Activated CD8-positive, alpha-beta memory T cell treated with anti-CD3 and anti-CD28 coated beads, Interleukin-2, amount 10 ng/mL, durations not matched to agents 7 days and 5 days (primary cell): ENCODE measurements at regions not wholly inside any gene's neighbourhood (a gene's known extent, or its start where the extent isn't known, plus 50 kb on each side); places are given as distances from the start of the nearest gene placed in this dataset.
A peak's percentile ranks its signal among the peaks of the same experiment; 100 is the strongest.

Experiments used
- ATAC-seq: fragments of 150-1000 bp; cut with Tn5 transposase; one replicate; pipeline ENCODE4 v1.10.0; 2021; ENCODE audit warnings: moderate library complexity
- CTCF ChIA-PET: fragments of 350-600 bp; sonication (Branson Sonifier 250); formaldehyde crosslinking; loops from one replicate; lab custom pipeline; 2021; ENCODE audit warnings: antibody characterized with exemption; lab: Charles Lee
- DNase-seq: peaks from one replicate; pipeline ENCODE4 v3.0.0-alpha.2; 2020
- H3K27ac Mint-ChIP-seq: one replicate; pipeline ENCODE4 v1.8.0; 2021; ENCODE audit warnings: mild to moderate bottlenecking, mixed read lengths
- H3K27me3 Mint-ChIP-seq: one replicate; pipeline ENCODE4 v1.8.0; 2021; ENCODE audit warnings: mixed read lengths
- H3K36me3 Mint-ChIP-seq: one replicate; pipeline ENCODE4 v1.8.0; 2021; ENCODE audit warnings: mild to moderate bottlenecking, mixed read lengths
- H3K4me1 Mint-ChIP-seq: one replicate; pipeline ENCODE4 v1.8.0; 2021; ENCODE audit warnings: mixed read lengths
- H3K4me3 Mint-ChIP-seq: one replicate; pipeline ENCODE4 v1.8.0; 2021; ENCODE audit warnings: mild to moderate bottlenecking, moderate library complexity, mixed read lengths
- H3K9me3 Mint-ChIP-seq: one replicate; pipeline ENCODE4 v1.8.0; 2022; ENCODE audit warnings: low read depth, mixed read lengths

DNA sequence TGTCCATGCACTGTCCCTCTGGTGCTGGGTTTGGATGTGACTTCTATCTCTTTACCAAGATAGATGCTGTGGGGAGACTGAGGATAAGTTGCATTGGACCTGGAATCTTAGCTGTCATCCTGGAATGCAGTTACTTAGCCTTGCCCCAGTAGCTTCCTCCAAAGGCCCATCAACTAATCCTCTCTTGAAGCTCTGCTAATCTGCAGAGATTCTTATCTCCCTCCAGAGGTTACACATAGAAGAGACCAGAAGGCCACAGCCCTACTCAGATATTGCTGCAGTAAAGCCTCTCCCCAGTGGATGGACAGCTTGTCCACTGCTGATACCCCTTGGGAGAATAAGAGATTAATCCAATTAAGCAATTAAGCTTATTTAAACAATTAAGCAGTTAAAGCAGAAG, 867.2 kb downstream of the BCL11B start:
- CTCF ChIA-PET = no interaction called here
- H3K4me3 Mint-ChIP-seq = no peak overlapping the region
- DNase-seq = no peak

DNA sequence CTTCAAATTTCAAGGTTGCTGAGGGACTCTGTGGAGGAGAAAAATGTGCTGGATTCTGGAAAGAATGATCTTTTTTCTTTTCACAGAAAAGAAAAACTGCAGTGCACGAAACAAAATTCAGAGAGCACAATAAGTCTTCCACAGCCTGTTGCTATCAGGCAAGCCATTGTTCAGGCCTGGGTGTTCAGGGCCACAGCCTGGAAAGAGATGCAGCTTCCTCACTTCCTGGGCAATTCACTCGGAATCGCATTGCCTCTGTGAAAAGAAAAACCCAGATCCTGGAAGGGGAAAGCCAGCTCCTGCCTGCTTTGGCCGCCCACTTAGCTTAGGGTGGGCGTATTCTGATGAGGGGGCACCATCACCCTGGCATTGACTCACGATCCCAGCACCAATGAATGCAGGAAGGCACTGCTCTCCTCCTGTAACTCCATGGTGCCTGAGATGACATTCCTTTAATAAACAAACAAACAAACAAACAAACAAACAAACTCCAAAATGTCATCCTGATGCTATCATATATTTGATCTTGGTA, 863.9 kb downstream of the BCL11B start:
- Mint-ChIP-seq H3K27ac (no peak overlapping the region), H3K36me3 (no peaks in the 10 kb centered on the region), H3K27me3 (no peaks in the 10 kb centered on the region), H3K4me1 (peaks cover 6% of the 10 kb centered on the region), H3K9me3 (no peaks in the 10 kb centered on the region), H3K4me3 (no peak overlapping the region)
- CTCF ChIA-PET = no interaction called here
- DNase-seq = no peak
- no peak for ATAC-seq

More for the DNA sequence above, 867.2 kb downstream of the BCL11B start:
- Mint-ChIP-seq H3K27ac (no peak overlapping the region), H3K4me1 (peaks cover 6% of the 10 kb centered on the region), H3K36me3 (no peaks in the 10 kb centered on the region), H3K27me3 (no peaks in the 10 kb centered on the region), H3K9me3 (no peaks in the 10 kb centered on the region)
- no peak for ATAC-seq

GRCh38 chr14:98408713-98409112, 863.3 kb downstream of the BCL11B start:
- CTCF ChIA-PET = no interaction called here
- DNase-seq (no peak), ATAC-seq (no peak)
- H3K9me3 Mint-ChIP-seq = no peaks in the 10 kb centered on the region
- no peaks in the 10 kb centered on the region for H3K36me3 Mint-ChIP-seq
- no peaks in the 10 kb centered on the region for H3K27me3 Mint-ChIP-seq
- H3K4me3 Mint-ChIP-seq = no peak overlapping the region
- H3K27ac Mint-ChIP-seq = no peak overlapping the region
- H3K4me1 Mint-ChIP-seq = peaks cover 6% of the 10 kb centered on the region

- DNase-seq = no peak
- no peak overlapping the region for H3K27ac Mint-ChIP-seq
- H3K4me1 Mint-ChIP-seq = peaks cover 6% of the 10 kb centered on the region
- H3K4me3 Mint-ChIP-seq = no peak overlapping the region
- CTCF ChIA-PET = no interaction called here
- no peaks in the 10 kb centered on the region for H3K36me3 Mint-ChIP-seq
- no peaks in the 10 kb centered on the region for H3K27me3 Mint-ChIP-seq
- H3K9me3 Mint-ChIP-seq = no peaks in the 10 kb centered on the region
- ATAC-seq = no peak
Measured at GRCh38 chr14:98411154-98411553, 860.8 kb downstream of the BCL11B start.

- Mint-ChIP-seq H3K27ac (no peak overlapping the region), H3K4me3 (no peak overlapping the region), H3K36me3 (no peaks in the 10 kb centered on the region), H3K9me3 (no peaks in the 10 kb centered on the region), H3K27me3 (no peaks in the 10 kb centered on the region), H3K4me1 (peaks cover 6% of the 10 kb centered on the region)
- CTCF ChIA-PET = no interaction called here
- DNase-seq (no peak), ATAC-seq (no peak)
Measured at GRCh38 chr14:98412431-98412830, 859.6 kb downstream of the BCL11B start.

- ATAC-seq = no peak
- Mint-ChIP-seq H3K27me3 (no peaks in the 10 kb centered on the region), H3K36me3 (no peaks in the 10 kb centered on the region), H3K27ac (no peak overlapping the region), H3K4me3 (no peak overlapping the region), H3K9me3 (no peaks in the 10 kb centered on the region), H3K4me1 (no peaks in the 10 kb centered on the region)
- DNase-seq = no peak
- CTCF ChIA-PET = no interaction called here
Measured at GRCh38 chr14:98415766-98416165, 856.2 kb downstream of the BCL11B start.

- Mint-ChIP-seq H3K9me3 (no peaks in the 10 kb centered on the region), H3K27me3 (no peaks in the 10 kb centered on the region), H3K4me3 (no peak overlapping the region), H3K27ac (no peak overlapping the region), H3K4me1 (no peaks in the 10 kb centered on the region), H3K36me3 (no peaks in the 10 kb centered on the region)
- CTCF ChIA-PET = no interaction called here
- DNase-seq (no peak), ATAC-seq (no peak)
Measured at GRCh38 chr14:98417001-98417400, 855.0 kb downstream of the BCL11B start.

DNA sequence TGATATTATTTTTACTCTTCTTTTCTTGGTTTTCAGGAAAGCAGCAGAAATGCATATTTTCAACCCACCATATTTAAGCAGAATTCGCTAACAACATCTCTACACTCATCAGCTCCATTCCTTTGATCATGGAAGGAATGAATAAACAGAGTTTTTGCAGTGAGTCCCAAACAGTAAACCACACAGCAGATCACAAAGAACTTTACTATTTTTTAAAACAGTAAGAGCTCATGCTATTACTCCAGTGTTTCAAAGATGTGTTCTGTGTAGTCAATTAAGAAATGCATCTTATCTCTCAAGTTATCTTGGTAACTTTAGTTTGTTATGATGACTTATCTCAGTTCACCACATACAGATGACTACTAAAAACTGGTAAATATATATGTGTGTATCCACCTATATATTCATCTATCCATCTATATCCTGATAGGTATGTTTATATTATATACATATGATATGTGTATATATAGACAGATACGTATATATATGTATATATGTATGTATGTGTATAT, 843.5 kb downstream of the BCL11B start:
- CTCF ChIA-PET = no interaction called here
- ATAC-seq (no peak), DNase-seq (no peak)
- no peaks in the 10 kb centered on the region for H3K36me3 Mint-ChIP-seq
- no peak overlapping the region for H3K27ac Mint-ChIP-seq
- peaks cover 15% of the 10 kb centered on the region for H3K4me1 Mint-ChIP-seq
- no peak overlapping the region for H3K4me3 Mint-ChIP-seq
- H3K27me3 Mint-ChIP-seq = no peaks in the 10 kb centered on the region
- no peaks in the 10 kb centered on the region for H3K9me3 Mint-ChIP-seq

GRCh38 chr14:98433436-98433835, 838.6 kb downstream of the BCL11B start:
- CTCF ChIA-PET = no interaction called here
- DNase-seq (no peak), ATAC-seq (no peak)
- Mint-ChIP-seq H3K4me1 (peaks cover 20% of the 10 kb centered on the region), H3K27ac (peak overlapping the region; percentile 58), H3K36me3 (peaks cover 3% of the 10 kb centered on the region), H3K9me3 (peaks cover 2% of the 10 kb centered on the region), H3K4me3 (no peak overlapping the region), H3K27me3 (no peaks in the 10 kb centered on the region)

- DNase-seq (no peak), ATAC-seq (no peak)
- no peaks in the 10 kb centered on the region for H3K27me3 Mint-ChIP-seq
- no peak overlapping the region for H3K4me3 Mint-ChIP-seq
- peaks cover 4% of the 10 kb centered on the region for H3K9me3 Mint-ChIP-seq
- CTCF ChIA-PET = no interaction called here
- H3K4me1 Mint-ChIP-seq = peaks cover 19% of the 10 kb centered on the region
- H3K36me3 Mint-ChIP-seq = peaks cover 3% of the 10 kb centered on the region
- no peak overlapping the region for H3K27ac Mint-ChIP-seq
Measured at GRCh38 chr14:98437113-98437512, 834.9 kb downstream of the BCL11B start.

DNA sequence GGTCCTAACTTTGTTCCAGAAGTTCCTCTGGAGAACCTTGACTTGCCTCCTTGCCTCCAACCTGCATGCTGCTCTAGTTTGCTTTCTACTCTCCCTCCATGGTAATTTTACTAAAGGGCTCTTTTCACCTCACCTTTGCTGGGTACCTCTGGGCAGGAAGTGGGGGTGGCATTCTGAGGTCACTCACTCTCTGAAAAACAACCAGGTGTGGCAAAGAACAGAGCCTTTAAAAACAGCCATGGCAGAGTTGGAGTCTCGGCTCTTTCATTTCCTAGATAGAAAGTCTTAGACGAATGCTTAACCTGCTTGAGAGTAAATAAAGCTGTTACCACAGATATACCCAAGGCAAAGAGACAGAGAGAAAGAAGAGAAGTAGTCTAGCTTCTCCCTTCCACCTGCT, 827.9 kb downstream of the BCL11B start:
- DNase-seq (no peak), ATAC-seq (no peak)
- no peak overlapping the region for H3K4me3 Mint-ChIP-seq
- H3K9me3 Mint-ChIP-seq = no peaks in the 10 kb centered on the region
- peaks cover 5% of the 10 kb centered on the region for H3K4me1 Mint-ChIP-seq
- H3K27me3 Mint-ChIP-seq = no peaks in the 10 kb centered on the region
- no peaks in the 10 kb centered on the region for H3K36me3 Mint-ChIP-seq
- CTCF ChIA-PET = no interaction called here
- H3K27ac Mint-ChIP-seq = no peak overlapping the region

DNA sequence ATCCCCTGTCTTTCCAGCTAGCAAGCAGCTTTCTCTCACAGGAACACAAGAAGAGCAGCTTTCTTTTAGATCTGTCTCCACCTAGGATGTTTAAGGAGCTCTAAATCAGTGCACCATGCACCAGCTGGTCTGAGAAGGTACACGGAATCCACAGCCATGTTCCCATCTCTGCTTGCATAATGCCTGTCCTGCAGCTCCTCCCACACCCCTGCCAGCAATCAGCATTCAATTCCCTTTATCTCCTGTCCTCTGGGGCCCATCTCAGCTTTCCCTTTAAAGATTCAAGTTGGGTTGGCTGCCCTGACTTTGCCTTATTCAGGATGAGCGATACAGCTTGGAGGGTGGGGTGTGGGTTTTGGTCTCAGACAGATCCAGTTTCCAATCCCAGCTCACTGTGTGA, 826.3 kb downstream of the BCL11B start:
- Mint-ChIP-seq H3K9me3 (no peaks in the 10 kb centered on the region), H3K36me3 (no peaks in the 10 kb centered on the region), H3K4me1 (peaks cover 5% of the 10 kb centered on the region), H3K27me3 (no peaks in the 10 kb centered on the region), H3K27ac (no peak overlapping the region), H3K4me3 (no peak overlapping the region)
- CTCF ChIA-PET = interaction anchor here (0.6 to 1.3 kb wide), 2 partner anchors 10 to 26 kb away, joined by 3 to 4 read pairs; no protein-coding TSS in a partner anchor
- no peak for DNase-seq
- no peak for ATAC-seq

- DNase-seq = no peak
- no peaks in the 10 kb centered on the region for H3K9me3 Mint-ChIP-seq
- H3K27ac Mint-ChIP-seq = no peak overlapping the region
- H3K36me3 Mint-ChIP-seq = no peaks in the 10 kb centered on the region
- H3K4me3 Mint-ChIP-seq = no peak overlapping the region
- H3K4me1 Mint-ChIP-seq = peaks cover 5% of the 10 kb centered on the region
- no peak for ATAC-seq
- H3K27me3 Mint-ChIP-seq = no peaks in the 10 kb centered on the region
- CTCF ChIA-PET = no interaction called here
Measured at GRCh38 chr14:98446508-98446907, 825.5 kb downstream of the BCL11B start.

GRCh38 chr14:98456231-98456630, 815.8 kb downstream of the BCL11B start:
- no peaks in the 10 kb centered on the region for H3K4me1 Mint-ChIP-seq
- peaks cover 8% of the 10 kb centered on the region for H3K9me3 Mint-ChIP-seq

DNA sequence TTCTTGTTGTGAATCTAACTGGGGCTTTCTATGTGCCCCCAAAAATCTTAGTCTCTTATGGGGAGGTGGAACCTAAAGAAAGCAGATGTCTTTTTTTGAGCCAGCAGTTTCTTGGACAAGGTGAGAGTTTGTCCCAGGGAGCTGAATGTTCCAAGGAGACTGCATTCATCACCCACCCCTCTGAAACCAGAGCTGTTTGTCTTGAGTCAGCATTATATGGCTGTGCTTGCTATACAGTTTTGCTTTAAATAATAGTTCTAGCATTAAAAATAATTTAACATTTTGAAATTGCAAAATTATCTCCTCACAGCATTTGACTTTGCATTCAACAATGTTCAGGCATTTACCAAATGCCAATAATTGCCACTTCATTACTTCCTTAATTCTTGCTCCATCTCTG, 813.3 kb downstream of the BCL11B start:
- no peaks in the 10 kb centered on the region for H3K4me1 Mint-ChIP-seq
- H3K4me3 Mint-ChIP-seq = no peak overlapping the region
- H3K9me3 Mint-ChIP-seq = peaks cover under 1% of the 10 kb centered on the region
- DNase-seq (no peak), ATAC-seq (no peak)
- CTCF ChIA-PET = no interaction called here
- H3K36me3 Mint-ChIP-seq = peaks cover 1% of the 10 kb centered on the region
- no peaks in the 10 kb centered on the region for H3K27me3 Mint-ChIP-seq
- H3K27ac Mint-ChIP-seq = no peak overlapping the region

More at GRCh38 chr14:98456231-98456630, 815.8 kb downstream of the BCL11B start:
- Mint-ChIP-seq H3K27me3 (no peaks in the 10 kb centered on the region), H3K36me3 (peaks cover 5% of the 10 kb centered on the region), H3K4me3 (no peak overlapping the region), H3K27ac (no peak overlapping the region)
- DNase-seq = no peak
- CTCF ChIA-PET = no interaction called here
- ATAC-seq = no peak
